GM21737 (cell line): ENCODE measurements at regions not wholly inside any gene's neighbourhood (a gene's known extent, or its start where the extent isn't known, plus 50 kb on each side); places are given as distances from the start of the nearest gene placed in this dataset.

Source experiments
- ATAC-seq: cut with Tn5 transposase; IDR thresholded peaks from one replicate; pipeline ENCODE4 v1.9.1; 2021; ENCODE audit warnings: mild to moderate bottlenecking, moderate library complexity; ENCODE audit not compliant: unreplicated experiment

- no peak for ATAC-seq
Observed at GRCh38 chr10:31754803-31755624, 173.6 kb downstream of the ARHGAP12 start.

GRCh38 chr10:31753681-31754080, 174.9 kb downstream of the ARHGAP12 start:
- ATAC-seq = no peak

DNA sequence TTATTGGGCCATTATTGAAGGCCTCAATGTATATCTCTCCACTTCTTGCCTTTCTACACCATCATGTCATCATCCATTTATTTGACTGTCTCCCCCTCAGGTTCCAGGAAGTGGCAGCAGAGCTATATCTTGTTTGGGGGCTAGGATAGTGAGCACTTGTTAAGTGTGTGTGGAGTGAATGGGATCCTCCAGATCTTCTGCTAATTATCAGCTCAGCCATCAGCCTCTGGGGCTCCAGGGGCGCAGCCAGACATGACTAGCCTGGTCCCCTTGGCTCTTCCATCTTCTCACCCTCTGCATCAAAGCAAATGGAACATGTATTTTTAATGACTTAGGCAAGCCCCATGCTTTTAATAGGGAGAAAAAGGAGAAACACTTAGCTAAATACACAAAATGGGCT, 176.5 kb downstream of the ARHGAP12 start:
- ATAC-seq = no peak

- ATAC-seq = no peak
Observed at GRCh38 chr10:31751738-31752080, 176.9 kb downstream of the ARHGAP12 start.

DNA sequence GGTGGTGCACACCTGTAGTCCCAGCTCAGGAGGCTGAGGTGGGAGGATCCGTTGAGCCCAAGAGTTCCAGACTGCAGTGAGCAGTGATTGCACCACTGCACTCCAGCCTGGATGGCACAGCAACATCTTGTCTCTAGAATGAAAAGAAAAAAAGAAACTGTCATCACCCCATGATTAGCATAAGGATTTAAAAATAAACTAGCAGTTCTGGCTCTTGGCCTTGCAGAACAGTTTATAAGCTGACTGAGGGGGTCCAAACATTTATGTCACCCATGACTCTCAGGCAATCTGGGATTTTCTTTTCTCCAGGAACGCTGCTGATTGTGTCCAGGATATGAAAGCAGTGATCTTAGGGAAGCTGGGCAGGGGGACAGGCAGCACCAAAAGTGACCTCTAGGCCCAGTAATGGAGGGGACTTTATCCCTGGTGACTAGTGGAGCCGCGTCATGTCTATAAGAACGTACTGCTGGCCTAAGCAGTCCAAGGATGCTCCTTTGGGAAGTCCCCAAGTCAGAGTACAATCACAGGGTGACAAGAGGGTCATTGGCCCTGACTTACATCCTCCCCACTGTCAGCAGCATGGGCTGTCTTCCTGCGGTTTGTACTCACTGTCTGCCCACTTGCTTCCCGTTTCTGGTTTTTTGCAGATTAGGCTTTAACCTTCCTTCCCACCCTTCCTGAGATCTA, 177.4 kb downstream of the ARHGAP12 start:
- ATAC-seq = no peak

DNA sequence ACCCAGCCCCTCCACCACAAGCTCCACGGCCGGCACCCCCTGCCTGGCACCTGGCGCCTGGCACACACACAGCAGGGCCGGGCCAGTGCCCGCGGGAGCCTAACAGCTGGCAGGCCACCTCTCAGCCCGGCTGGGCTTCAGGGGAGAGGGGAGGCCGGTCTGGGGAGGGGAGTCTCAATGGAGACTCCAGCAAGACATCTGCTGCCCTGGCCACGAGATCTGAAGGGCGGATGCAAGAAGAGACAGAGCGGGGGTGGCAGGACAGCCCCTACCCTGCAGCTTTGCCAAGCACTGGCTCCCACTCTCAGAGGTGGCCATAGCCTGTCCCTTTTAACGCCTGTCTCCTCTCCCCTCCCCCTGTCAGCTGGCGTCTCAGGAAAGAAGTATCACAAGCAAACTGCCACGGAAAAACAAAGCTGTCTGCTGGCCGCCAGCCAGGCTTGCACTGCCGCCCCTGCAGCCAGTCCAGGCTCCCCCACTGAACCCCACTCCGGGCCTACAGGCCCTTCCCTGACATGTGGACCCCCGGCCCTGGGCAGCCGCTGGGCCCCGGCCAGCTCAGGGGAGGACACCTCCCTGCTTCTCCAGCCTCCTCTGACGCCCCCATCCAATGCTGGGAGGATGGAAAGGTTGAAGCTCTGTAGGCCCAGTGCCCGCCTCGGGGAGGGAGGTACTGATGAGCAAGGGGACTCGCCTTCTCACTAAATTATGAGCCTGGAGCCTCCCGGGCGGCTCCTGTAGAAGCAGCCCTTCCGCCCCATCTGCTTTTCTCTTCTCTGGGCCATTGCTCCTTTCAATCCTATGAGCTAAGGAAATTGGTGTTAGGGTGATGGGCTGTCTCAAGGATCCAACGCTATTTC, 178.4 kb downstream of the ARHGAP12 start:
- ATAC-seq = no peak

DNA sequence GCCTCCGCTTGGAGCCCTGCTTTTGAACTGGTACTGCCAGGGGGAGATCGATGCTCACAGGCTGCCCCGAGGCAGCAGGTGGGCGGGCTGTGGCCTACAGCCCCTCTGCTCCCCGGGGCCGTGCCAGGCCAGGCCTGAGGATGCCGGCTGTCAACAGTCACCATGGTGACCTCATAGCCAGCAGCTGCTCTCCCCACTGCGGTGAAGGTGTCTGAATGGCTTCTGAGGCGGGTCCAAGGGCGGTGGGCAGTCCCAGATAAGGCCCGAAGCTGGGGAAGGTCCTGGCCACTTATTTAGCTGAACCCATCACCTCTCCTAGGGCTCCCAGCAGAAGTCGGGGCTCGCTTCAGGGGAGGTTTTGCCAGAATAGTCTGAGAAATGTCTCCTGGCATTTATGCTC, 179.3 kb downstream of the ARHGAP12 start:
- no peak for ATAC-seq

DNA sequence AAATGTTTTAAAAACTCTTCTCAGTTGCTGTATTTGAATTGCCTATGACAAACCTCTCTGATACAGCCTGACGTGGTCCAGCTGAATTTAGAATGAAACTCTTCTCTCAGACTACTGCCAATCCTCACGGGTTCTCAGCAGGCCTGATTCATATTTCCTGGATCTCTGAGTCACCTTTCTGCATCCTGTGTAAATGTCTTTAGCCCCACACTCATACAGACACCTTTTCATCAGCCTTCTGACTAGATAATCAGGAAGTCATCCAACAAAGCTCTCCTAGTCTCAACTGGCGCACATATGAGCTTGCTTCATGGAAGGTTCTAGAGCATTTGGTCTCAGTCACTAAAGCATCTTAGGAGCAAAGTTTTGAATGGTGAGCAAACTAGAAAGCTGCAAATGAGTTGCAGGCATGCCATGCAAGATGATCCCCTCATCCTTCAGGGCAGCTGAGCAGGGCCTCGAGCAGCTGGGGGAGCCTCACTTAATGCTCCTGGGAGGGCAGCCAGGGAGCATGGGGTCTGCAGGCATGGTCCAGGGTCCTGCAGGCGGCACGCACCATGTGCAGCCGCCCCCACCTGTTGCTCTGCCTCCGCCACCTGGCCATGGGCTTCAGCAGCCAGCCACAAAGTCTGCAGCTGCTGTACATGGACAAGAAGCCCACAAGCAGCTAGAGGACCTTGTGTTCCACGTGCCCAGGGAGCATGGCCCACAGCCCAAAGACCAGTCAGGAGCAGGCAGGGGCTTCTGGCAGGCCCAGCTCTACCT, 182.8 kb downstream of the ARHGAP12 start:
- no peak for ATAC-seq

- no peak for ATAC-seq
Observed at GRCh38 chr10:31744025-31744424, 184.6 kb downstream of the ARHGAP12 start.

GRCh38 chr10:31742255-31742654, 186.4 kb downstream of the ARHGAP12 start:
- no peak for ATAC-seq

- no peak for ATAC-seq
Observed at GRCh38 chr10:31741473-31741872, 187.2 kb downstream of the ARHGAP12 start.

GRCh38 chr10:31739711-31740110, 188.9 kb downstream of the ARHGAP12 start:
- ATAC-seq = no peak

DNA sequence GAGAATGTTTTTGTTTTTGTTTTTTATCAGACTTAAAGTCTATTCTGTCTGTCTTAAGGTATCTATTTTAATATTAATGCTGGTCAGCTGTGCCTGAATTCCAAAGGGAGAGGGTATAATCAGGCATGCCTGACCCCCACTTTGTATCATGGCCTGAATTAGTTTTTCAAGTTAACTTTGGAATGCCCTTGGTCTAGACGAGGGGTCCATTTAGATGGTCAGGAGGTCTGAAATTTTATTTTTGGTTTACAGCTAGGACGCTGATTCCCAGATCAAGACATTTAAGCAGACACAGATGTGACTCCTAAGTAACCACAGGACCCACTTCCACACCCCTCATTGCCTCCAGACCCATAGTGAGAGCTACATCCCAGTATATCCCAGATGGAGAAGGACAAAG, 189.5 kb downstream of the ARHGAP12 start:
- no peak for ATAC-seq

GRCh38 chr10:31731711-31732110, 196.9 kb downstream of the ARHGAP12 start:
- no peak for ATAC-seq

- ATAC-seq = no peak
Observed at GRCh38 chr10:31730776-31731175, 197.9 kb downstream of the ARHGAP12 start.

DNA sequence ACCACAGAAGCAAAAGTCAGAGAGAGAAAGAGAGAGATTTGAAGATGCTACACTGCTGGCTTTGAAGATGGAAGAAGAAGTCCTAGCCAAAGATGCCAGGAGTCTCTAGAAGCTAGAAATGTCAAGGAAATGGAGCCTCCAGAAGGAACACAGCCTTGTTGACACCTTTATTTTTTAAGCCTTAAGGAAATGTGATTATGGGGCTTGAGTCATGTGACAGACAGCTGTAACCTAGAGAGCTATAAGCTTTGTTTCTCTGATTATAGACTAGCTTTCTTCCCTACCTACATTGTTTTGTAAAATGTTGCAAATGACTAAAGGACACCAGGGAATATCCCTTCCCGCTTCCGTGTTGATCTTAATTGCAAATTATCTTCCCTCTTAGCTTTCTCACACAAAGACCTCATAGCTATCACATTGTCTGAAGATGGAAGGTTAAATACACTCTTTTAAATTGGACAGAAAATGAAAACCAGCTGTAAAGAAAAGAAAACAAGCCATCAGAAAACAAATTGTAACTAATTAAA, 199.9 kb downstream of the ARHGAP12 start:
- ATAC-seq = no peak

DNA sequence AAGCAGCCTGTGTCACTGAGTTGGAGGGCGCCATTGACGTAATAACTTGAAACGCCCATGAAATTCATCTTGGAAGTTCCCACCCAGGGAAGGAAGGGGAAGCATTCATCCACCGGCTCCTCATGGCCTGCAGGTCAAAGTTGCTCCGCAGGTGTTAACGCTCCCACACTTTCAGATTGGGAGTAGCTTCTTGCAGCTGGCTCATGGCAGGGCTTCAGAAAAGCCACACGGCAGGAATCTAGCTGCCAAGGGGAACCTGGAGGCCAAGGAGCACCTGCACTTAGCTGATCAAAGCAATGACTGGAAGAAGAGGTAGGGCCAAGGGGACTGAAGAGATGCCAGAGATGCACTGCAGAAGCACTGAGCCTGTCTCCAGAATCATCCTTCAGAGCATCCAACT, 203.2 kb downstream of the ARHGAP12 start:
- no peak for ATAC-seq

GRCh38 chr10:31724296-31724695, 204.3 kb downstream of the ARHGAP12 start:
- no peak for ATAC-seq

GRCh38 chr10:31723106-31723750, 205.4 kb downstream of the ARHGAP12 start:
- no peak for ATAC-seq

DNA sequence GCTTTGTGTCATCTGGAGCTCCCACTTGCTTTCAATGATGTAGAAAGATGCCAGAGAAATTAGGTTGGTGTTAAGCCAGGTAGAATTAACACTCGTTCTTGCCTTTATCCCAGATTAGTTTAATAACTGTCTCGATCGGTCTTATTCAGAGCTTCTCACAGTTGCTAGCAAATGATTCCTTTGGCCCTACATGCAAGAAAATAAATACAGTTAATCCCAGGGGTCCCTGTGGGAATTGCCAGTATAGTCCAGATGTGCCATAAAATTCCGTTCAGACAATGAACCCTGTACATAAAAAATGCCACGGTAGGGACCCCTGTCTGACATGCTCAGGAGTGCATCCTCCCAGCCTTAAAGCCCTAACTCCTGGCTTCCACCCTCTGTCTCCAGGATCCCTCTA, 207.5 kb downstream of the ARHGAP12 start:
- ATAC-seq = no peak
